HG02571 (cell line): ENCODE measurements at regions not wholly inside any gene's neighbourhood (a gene's known extent, or its start where the extent isn't known, plus 50 kb on each side); places are given as distances from the start of the nearest gene placed in this dataset.
"Not testable (repeated sequence)": the region's sequence is repeated elsewhere in the genome, so short reads cannot be mapped to it uniquely, and the experiment has no call there.

Experiments
- ATAC-seq: cut with Tn5 transposase; IDR thresholded peaks from one replicate; pipeline ENCODE4 v1.9.1; 2021; ENCODE audit warnings: mild to moderate bottlenecking, moderate library complexity; ENCODE audit not compliant: unreplicated experiment

- no peak for ATAC-seq
These were observed 75.0 kb upstream of the XPA start for GRCh38 chr9:97772145-97772544.

GRCh38 chr9:97773091-97773490 is 76.0 kb upstream of the XPA start:
- no peak for ATAC-seq

- no peak for ATAC-seq
These were observed 76.6 kb upstream of the XPA start for GRCh38 chr9:97773723-97774122.

- ATAC-seq = no peak
These were observed 77.5 kb upstream of the XPA start for GRCh38 chr9:97774673-97775072.

DNA sequence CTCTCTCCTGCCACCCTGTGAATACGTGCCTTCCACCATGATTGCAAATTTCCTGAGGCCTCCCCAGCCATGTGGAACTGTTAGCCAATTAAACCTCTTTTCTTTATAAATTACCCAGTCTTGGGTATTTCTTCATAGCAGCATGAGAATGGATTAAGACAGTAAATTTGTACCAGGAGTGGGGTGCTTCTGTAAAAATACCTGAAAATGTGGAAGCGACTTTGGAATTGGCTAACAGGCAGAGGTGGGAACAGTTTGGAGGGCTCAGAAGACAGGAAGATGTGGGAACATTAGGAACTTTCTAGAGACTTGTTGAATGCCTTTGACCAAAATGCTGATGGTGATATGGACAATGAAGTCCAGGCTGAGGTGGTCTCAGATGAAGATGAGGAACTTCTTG is 74.3 kb upstream of the FOXE1 start:
- not testable (repeated sequence) for ATAC-seq

GRCh38 chr9:97779608-97780007 is 73.4 kb upstream of the FOXE1 start:
- ATAC-seq = no peak

DNA sequence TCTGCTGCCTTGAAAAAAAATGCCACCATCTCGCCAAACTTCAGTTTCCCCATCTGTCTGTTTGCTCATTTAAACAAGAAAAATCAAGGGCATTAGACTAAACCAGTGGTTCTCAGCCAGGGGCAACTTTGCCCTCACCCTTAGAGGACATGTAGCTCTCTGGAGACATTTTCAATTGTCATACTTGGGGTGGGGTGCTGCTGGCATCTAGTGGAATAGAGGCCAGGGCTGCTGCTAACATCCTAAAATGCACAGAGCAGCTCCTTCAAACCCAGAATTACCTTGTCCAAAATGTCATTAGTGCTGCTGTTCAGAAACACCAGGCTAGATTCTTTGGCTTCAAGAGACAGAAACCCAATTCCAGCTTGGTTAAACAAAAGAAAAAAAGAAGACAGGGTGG is 71.1 kb upstream of the FOXE1 start:
- no peak for ATAC-seq

DNA sequence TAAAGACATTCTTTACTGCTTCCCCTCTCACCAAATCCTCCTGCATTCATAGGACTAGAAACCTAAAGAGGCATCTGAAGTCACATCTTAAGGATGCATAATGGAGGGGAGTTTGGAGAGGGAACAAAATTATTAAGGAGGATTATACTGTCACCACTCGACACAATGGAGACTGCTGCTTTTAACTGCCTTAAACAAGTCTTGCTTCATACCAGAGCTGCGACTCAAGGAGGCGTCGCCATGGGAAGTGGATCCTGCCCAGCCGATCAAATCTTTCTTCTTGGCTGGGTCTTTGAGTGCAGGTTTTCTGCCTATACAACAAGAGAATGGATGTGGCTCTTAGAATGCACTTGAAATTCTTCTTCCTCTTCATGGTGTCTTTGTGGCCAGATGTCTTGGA is 66.7 kb upstream of the FOXE1 start:
- no peak for ATAC-seq

GRCh38 chr9:97787551-97787950 is 65.5 kb upstream of the FOXE1 start:
- ATAC-seq = no peak

DNA sequence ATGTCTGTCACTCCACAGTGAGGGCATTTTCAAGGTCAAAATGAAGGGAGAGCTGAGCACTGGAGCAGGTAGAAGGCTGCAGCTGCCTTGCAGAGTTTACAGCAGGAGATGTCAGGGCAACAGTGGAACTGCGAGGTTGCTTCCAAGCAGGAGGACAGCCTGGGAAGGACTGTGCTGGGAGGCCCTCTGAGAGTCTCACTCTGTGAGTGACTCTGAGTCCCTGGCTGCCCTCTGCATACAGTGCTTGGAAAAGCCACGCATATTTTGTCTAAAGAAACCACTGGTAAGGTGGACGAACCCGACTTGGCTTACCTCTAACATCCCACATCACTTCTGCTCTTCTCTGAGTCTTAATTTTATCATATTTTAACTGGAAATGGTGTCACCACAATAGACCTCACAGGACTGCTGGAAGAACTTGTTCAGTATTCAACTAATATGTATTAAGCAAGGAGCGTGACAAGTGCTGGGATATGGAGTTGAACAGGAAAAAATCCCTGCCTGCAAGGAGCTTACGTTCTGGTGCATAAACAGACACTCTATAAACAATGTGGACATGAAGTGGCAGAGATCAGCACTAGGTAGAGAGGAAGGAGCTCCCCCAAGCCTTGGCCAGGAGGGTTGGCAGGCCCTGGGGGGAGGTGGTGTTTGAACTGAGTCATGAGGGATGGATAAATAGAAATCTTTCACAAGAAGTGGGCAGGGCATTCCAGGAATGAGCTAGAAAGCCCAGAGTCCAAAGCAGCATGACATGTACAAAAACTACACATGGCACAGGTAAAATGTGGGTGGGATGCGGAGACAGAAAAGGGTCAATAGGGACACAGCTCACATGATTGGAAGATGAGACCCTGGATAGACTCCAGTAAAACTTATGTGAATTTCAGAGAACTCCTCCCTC is 64.0 kb upstream of the FOXE1 start:
- ATAC-seq = no peak

GRCh38 chr9:97790542-97790941 is 62.5 kb upstream of the FOXE1 start:
- no peak for ATAC-seq

DNA sequence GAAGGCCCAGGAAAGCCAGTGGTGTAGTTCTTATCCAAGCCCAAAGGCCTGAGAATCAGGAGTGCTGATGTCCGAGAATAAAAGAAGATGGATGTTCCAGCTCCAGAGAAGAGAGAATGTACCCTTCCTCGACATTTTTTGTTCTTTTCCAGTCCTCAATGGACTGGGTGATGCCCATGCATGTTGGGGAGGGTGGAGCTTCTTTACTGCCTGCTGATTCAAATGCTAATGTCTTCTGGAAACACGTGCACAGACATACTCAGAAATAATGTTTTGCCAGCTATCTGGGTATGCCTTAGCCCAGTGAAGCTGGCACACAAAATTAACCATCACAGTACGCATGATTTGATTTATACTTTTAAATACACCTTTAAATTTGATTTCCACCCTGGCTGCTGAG is 61.5 kb upstream of the FOXE1 start:
- ATAC-seq = no peak

DNA sequence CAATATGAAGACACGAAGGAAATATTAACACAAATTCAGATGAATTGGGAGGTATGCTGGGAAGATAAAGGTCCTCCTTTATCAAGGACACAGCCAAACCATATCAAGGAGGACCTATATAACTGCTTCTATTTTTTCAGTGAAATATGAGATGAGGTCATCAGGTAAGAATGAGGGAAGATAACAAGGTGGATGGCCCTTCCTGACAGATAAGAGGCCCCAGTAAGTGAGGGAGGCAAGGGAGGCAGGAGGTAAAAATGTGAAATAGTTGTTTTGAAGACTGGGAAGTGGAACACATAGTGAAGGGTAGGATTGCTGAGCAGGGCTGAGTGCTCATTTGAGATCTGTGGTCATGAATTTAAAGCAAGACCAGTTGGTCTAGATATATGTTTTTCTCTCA is 60.0 kb upstream of the FOXE1 start:
- ATAC-seq = no peak

GRCh38 chr9:97794666-97795065 is 58.4 kb upstream of the FOXE1 start:
- no peak for ATAC-seq

DNA sequence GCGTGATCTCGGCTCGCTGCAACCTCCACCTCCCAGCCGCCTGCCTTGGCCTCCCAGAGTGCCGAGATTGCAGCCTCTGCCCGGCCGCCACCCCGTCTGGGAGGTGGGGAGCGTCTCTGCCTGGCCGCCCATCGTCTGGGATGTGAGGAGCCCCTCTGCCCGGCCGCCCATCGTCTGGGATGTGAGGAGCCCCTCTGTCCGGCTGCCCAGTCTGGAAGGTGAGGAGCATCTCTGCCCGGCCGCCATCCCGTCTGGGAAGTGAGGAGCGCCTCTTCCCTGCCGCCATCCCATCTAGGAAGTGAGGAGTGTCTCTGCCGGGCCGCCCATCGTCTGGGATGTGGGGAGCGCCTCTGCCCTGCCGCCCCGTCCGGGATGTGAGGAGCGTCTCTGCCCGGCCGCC is 56.9 kb upstream of the FOXE1 start:
- ATAC-seq = not testable (repeated sequence)

GRCh38 chr9:97801180-97801579 is 51.8 kb upstream of the FOXE1 start:
- no peak for ATAC-seq

GRCh38 chr9:97802276-97802675 is 50.8 kb upstream of the FOXE1 start:
- no peak for ATAC-seq

DNA sequence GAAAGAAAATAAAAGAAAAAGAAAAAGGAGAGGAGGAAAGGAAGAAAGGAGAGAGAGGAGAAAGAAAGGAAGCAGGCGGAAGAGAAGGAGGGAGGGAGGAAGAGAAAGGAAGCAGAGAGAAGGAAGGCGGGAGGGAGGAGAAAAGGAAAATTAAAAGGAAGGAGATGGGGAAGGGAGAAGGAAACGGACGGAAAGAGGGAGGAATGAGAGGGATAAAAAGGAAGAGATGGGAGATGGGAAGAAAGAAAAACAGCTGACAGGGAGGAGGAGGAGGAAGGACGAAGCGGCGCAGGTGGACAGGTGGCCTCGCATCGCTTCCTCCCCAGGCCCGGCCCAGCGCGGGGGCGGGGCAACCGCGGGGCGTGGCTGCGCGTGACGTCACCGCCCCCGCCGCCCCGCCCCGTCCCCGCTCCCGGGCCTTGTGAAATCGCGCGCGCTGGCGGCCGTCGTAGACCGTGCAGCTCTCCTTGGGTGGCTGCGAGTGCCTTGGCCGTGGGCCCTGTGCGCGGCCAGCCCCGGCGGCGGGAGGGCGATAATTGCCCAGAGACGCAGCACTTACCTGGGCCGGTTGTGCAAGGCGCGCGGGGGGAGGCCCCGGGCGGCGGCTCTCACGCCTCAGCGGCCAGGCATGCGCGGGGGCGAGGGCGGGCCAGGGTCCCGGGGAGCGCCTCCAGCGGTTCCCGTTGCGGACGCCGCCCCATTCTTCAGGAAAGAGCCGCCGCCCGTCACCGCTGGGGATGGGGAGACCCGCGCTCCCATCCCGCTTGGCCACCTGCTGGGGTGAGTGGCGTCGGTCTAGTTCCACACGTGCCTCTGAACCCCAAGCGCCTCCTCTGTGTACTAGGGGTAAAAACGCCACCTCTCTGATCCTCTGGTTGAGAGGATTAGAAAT is 49.6 kb upstream of the FOXE1 start:
- peak; percentile 89 for ATAC-seq
